D721Med (cell line): ENCODE measurements at regions not wholly inside any gene's neighbourhood (a gene's known extent, or its start where the extent isn't known, plus 50 kb on each side); places are given as distances from the start of the nearest gene placed in this dataset.
A peak's percentile ranks its signal among the peaks of the same experiment; 100 is the strongest.

Experiments
- DNase-seq: peaks from one replicate; pipeline ENCODE4 v3.0.0; 2011; ENCODE audit warnings: low spot score; ENCODE audit not compliant: insufficient read length
- FAIRE-seq: peaks from 2 replicates; lab custom pipeline; 2011; peaks lifted over from hg19 to GRCh38; lab: Jason Lieb, UNC
- CTCF ChIP-seq: IDR thresholded peaks from 2 replicates; pipeline ENCODE4 v1.5.1; 2012; ENCODE audit warnings: mild to moderate bottlenecking, control low read depth; ENCODE audit not compliant: insufficient read depth; ENCODE audit errors: missing control alignments

- no peak for FAIRE-seq
- no peak for TF ChIP-seq CTCF
- DNase-seq, result no peak
Observed at GRCh38 chr4:104743215-104743653, 248.5 kb upstream of the CXXC4 start.

- DNase-seq, result no peak
- no peak for TF ChIP-seq CTCF
- no peak for FAIRE-seq
Observed at GRCh38 chr4:104747635-104748034, 252.9 kb upstream of the CXXC4 start.

DNA sequence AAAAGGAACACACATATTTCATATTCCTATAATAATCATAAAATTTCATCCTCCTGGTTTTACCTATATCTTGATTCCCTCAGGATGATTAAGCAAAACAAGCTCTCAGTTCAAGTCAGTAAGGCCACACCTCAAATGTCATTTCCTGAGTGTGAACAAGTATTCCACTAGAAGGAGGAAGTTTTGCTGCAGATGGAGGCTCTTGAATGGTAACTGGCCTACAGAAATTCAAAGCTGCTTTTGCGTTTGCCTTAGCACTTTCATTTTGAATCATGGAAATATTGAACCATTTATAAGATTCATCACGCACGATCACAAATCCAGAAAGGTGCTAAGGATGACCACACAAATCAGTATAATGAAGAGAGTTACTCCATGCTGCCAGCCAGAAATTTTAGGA is 254.4 kb upstream of the CXXC4 start:
- no peak for TF ChIP-seq CTCF
- FAIRE-seq (no peak), DNase-seq (no peak)

DNA sequence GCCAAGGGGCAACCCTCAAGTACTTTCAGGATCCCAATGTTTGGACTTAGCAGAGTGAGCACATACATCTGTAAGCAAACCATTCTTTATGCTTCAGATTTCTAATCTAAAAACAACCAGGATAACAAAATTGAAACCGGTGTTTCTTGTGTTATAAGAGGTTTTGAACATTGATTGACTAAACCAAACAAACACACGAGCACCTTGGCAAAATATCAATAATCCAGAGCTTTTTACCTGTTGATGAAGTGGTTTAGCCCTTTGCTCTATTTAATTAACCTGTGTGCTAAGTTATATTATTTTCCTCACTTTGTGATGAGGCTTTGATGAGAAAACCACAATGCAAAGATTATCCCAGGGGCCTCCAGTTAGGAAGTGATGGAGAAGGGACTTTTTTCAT is 255.3 kb upstream of the CXXC4 start:
- TF ChIP-seq CTCF, result no peak
- no peak for FAIRE-seq

GRCh38 chr4:104751468-104751867 is 256.8 kb upstream of the CXXC4 start:
- peak; percentile 56 for FAIRE-seq
- TF ChIP-seq CTCF, result no peak
- no peak for DNase-seq

More for the DNA sequence above, 255.3 kb upstream of the CXXC4 start:
- no peak for DNase-seq

DNA sequence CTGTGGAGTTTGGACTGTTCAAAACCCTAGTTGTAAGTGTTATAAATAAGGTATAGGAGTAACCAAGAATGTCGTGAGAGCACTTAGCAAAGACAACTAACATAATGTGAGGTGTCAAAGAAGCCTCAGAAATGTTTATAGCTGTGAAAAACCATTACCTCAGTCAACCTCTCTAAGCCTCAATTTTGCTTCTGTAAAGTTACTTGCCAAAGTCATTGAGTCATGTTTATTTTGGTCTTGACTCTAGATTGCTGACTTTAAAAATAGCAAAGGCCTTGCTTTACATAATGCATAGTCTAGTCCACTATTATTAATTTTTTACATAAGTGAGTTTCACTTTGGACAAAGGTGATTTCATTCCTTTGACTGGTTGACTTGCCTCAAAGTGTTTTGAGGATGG is 257.6 kb upstream of the CXXC4 start:
- FAIRE-seq, result no peak
- no peak for DNase-seq

More for the DNA sequence above, 257.6 kb upstream of the CXXC4 start:
- no peak for TF ChIP-seq CTCF
